ENCODE measurements at regions not wholly inside any gene's neighbourhood (a gene's known extent, or its start where the extent isn't known, plus 50 kb on each side); places are given as distances from the start of the nearest gene placed in this dataset.

- no peak overlapping the region for H3K27ac ChIP-seq (ENCODE audit: low read depth, low read length)
- WGBS = 91% methylated on average over 23 of the region's 23 CpGs
Observed at GRCh38 chr17:72413077-72414031, 292.5 kb downstream of the SOX9 start.

GRCh38 chr17:72414032-72414396 is 293.2 kb downstream of the SOX9 start:
- WGBS = 97% methylated on average over 5 of the region's 5 CpGs
- no peak overlapping the region for H3K27ac ChIP-seq (ENCODE audit: low read depth, low read length)
- H3K36me3 ChIP-seq (ENCODE audit: insufficient read depth, low read length) = no peaks in the 10 kb centered on the region
- H3K9ac ChIP-seq (ENCODE audit: low read depth, low read length) = no peak overlapping the region
- no peak overlapping the region for H3K4me3 ChIP-seq (ENCODE audit: low read length)
- peaks cover 6% of the 10 kb centered on the region; the same call in 1 of the 2 replicates for H3K27me3 ChIP-seq (ENCODE audit: insufficient read depth, low read length)
- peaks cover 15% of the 10 kb centered on the region for H3K9me3 ChIP-seq (ENCODE audit: insufficient read depth, low read depth, low read length)
- H3K4me1 ChIP-seq (ENCODE audit: insufficient read depth, low read length) = peaks cover 6% of the 10 kb centered on the region; the same call in 1 of the 2 replicates

More at GRCh38 chr17:72413077-72414031, 292.5 kb downstream of the SOX9 start:
- H3K9me3 ChIP-seq (ENCODE audit: insufficient read depth, low read depth, low read length) = peaks cover 15% of the 10 kb centered on the region
- H3K4me3 ChIP-seq (ENCODE audit: low read length) = no peak overlapping the region
- no peaks in the 10 kb centered on the region for H3K36me3 ChIP-seq (ENCODE audit: insufficient read depth, low read length)
- H3K4me1 ChIP-seq (ENCODE audit: insufficient read depth, low read length) = peaks cover 6% of the 10 kb centered on the region; the same call in 1 of the 2 replicates
- peaks cover 12% of the 10 kb centered on the region; the same call in 1 of the 2 replicates for H3K27me3 ChIP-seq (ENCODE audit: insufficient read depth, low read length)
- no peak overlapping the region for H3K9ac ChIP-seq (ENCODE audit: low read depth, low read length)

GRCh38 chr17:72414967-72415853 is 294.4 kb downstream of the SOX9 start:
- Histone ChIP-seq H3K9ac (ENCODE audit: low read depth, low read length) (no peak overlapping the region), H3K4me3 (ENCODE audit: low read length) (no peak overlapping the region), H3K9me3 (ENCODE audit: insufficient read depth, low read depth, low read length) (peaks cover 15% of the 10 kb centered on the region), H3K36me3 (ENCODE audit: insufficient read depth, low read length) (no peaks in the 10 kb centered on the region), H3K4me1 (ENCODE audit: insufficient read depth, low read length) (peaks cover 6% of the 10 kb centered on the region; the same call in 1 of the 2 replicates), H3K27me3 (ENCODE audit: insufficient read depth, low read length) (no peaks in the 10 kb centered on the region; the same call in 1 of the 2 replicates), H3K27ac (ENCODE audit: low read depth, low read length) (no peak overlapping the region)
- WGBS = 95% methylated on average over 9 of the region's 9 CpGs

GRCh38 chr17:72416054-72416675 is 295.3 kb downstream of the SOX9 start:
- no peaks in the 10 kb centered on the region for H3K36me3 ChIP-seq (ENCODE audit: insufficient read depth, low read length)
- peaks cover 9% of the 10 kb centered on the region; the same call in 1 of the 2 replicates for H3K4me1 ChIP-seq (ENCODE audit: insufficient read depth, low read length)
- no peaks in the 10 kb centered on the region; the same call in 1 of the 2 replicates for H3K27me3 ChIP-seq (ENCODE audit: insufficient read depth, low read length)
- H3K9ac ChIP-seq (ENCODE audit: low read depth, low read length) = no peak overlapping the region
- no peak overlapping the region for H3K27ac ChIP-seq (ENCODE audit: low read depth, low read length)
- 76% methylated on average over 4 of the region's 6 CpGs for WGBS
- H3K4me3 ChIP-seq (ENCODE audit: low read length) = no peak overlapping the region
- H3K9me3 ChIP-seq (ENCODE audit: insufficient read depth, low read depth, low read length) = peaks cover 15% of the 10 kb centered on the region

GRCh38 chr17:72416905-72417304 is 296.1 kb downstream of the SOX9 start:
- Histone ChIP-seq H3K4me1 (ENCODE audit: insufficient read depth, low read length) (peaks cover 9% of the 10 kb centered on the region; the same call in 1 of the 2 replicates), H3K27me3 (ENCODE audit: insufficient read depth, low read length) (no peaks in the 10 kb centered on the region), H3K27ac (ENCODE audit: low read depth, low read length) (no peak overlapping the region), H3K36me3 (ENCODE audit: insufficient read depth, low read length) (no peaks in the 10 kb centered on the region), H3K9ac (ENCODE audit: low read depth, low read length) (no peak overlapping the region), H3K4me3 (ENCODE audit: low read length) (no peak overlapping the region), H3K9me3 (ENCODE audit: insufficient read depth, low read depth, low read length) (peaks cover 15% of the 10 kb centered on the region)

GRCh38 chr17:72417627-72418026 is 296.8 kb downstream of the SOX9 start:
- H3K9me3 ChIP-seq (ENCODE audit: insufficient read depth, low read depth, low read length) = peaks cover 15% of the 10 kb centered on the region
- H3K4me1 ChIP-seq (ENCODE audit: insufficient read depth, low read length) = peaks cover 13% of the 10 kb centered on the region; the same call in 1 of the 2 replicates
- H3K27ac ChIP-seq (ENCODE audit: low read depth, low read length) = no peak overlapping the region
- H3K27me3 ChIP-seq (ENCODE audit: insufficient read depth, low read length) = no peaks in the 10 kb centered on the region
- no peaks in the 10 kb centered on the region for H3K36me3 ChIP-seq (ENCODE audit: insufficient read depth, low read length)
- H3K9ac ChIP-seq (ENCODE audit: low read depth, low read length) = no peak overlapping the region
- no peak overlapping the region for H3K4me3 ChIP-seq (ENCODE audit: low read length)
- whole genome bisulfite sequencing = 94% methylated on average over 1 of the region's 2 CpGs

- peaks cover 15% of the 10 kb centered on the region for H3K9me3 ChIP-seq (ENCODE audit: insufficient read depth, low read depth, low read length)
- H3K9ac ChIP-seq (ENCODE audit: low read depth, low read length) = no peak overlapping the region
- no peak overlapping the region for H3K4me3 ChIP-seq (ENCODE audit: low read length)
- WGBS = 89% methylated on average over 11 of the region's 11 CpGs
- no peaks in the 10 kb centered on the region for H3K36me3 ChIP-seq (ENCODE audit: insufficient read depth, low read length)
- no peak overlapping the region for H3K27ac ChIP-seq (ENCODE audit: low read depth, low read length)
- no peaks in the 10 kb centered on the region for H3K27me3 ChIP-seq (ENCODE audit: insufficient read depth, low read length)
- H3K4me1 ChIP-seq (ENCODE audit: insufficient read depth, low read length) = peaks cover 15% of the 10 kb centered on the region; the same call in 1 of the 2 replicates
Observed at GRCh38 chr17:72419866-72420774, 299.3 kb downstream of the SOX9 start.

- H3K4me3 ChIP-seq (ENCODE audit: low read length) = no peak overlapping the region
- H3K36me3 ChIP-seq (ENCODE audit: insufficient read depth, low read length) = no peaks in the 10 kb centered on the region
- H3K9ac ChIP-seq (ENCODE audit: low read depth, low read length) = no peak overlapping the region
- WGBS = 78% methylated on average over 8 of the region's 8 CpGs
- no peak overlapping the region for H3K27ac ChIP-seq (ENCODE audit: low read depth, low read length)
- peaks cover 13% of the 10 kb centered on the region; the same call in 1 of the 2 replicates for H3K4me1 ChIP-seq (ENCODE audit: insufficient read depth, low read length)
- no peaks in the 10 kb centered on the region for H3K27me3 ChIP-seq (ENCODE audit: insufficient read depth, low read length)
- H3K9me3 ChIP-seq (ENCODE audit: insufficient read depth, low read depth, low read length) = peaks cover 15% of the 10 kb centered on the region
Observed at GRCh38 chr17:72420775-72421127, 299.9 kb downstream of the SOX9 start.

- Histone ChIP-seq H3K9ac (ENCODE audit: low read depth, low read length) (no peak overlapping the region), H3K4me1 (ENCODE audit: insufficient read depth, low read length) (peaks cover 9% of the 10 kb centered on the region; the same call in 1 of the 2 replicates), H3K9me3 (ENCODE audit: insufficient read depth, low read depth, low read length) (peaks cover 15% of the 10 kb centered on the region), H3K27me3 (ENCODE audit: insufficient read depth, low read length) (no peaks in the 10 kb centered on the region), H3K4me3 (ENCODE audit: low read length) (no peak overlapping the region), H3K36me3 (ENCODE audit: insufficient read depth, low read length) (no peaks in the 10 kb centered on the region), H3K27ac (ENCODE audit: low read depth, low read length) (no peak overlapping the region)
- WGBS = 85% methylated on average over 11 of the region's 11 CpGs
Observed at GRCh38 chr17:72421128-72422092, 300.6 kb downstream of the SOX9 start.

All from HUES64 (cell line).